ENCODE measurements at regions not wholly inside any gene's neighbourhood (a gene's known extent, or its start where the extent isn't known, plus 50 kb on each side); places are given as distances from the start of the nearest gene placed in this dataset.

DNA sequence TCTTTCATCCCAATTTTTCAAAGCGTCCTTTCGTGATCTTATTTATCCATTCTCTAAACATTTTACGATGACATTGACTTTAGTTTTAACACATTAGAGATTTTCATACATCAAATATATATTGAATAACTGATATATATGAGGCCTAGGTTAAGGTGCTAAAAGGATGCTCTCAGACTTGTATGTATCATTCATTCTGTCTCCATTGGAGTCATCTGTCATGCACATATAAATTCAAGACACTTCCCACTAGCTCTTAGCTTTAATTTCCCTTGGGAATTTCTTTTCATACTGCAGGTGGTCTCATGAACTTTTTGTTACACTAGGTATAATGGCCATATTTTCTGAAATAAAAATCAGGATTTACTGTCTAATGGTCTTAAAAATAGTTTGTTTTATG is 635.8 kb upstream of the C9orf72 start:
- in situ Hi-C loops (cut with HindIII; ENCODE audit: low sequenced_read_pairs) = no loop called here
- no peak for DNase-seq (ENCODE audit: low spot score)

DNA sequence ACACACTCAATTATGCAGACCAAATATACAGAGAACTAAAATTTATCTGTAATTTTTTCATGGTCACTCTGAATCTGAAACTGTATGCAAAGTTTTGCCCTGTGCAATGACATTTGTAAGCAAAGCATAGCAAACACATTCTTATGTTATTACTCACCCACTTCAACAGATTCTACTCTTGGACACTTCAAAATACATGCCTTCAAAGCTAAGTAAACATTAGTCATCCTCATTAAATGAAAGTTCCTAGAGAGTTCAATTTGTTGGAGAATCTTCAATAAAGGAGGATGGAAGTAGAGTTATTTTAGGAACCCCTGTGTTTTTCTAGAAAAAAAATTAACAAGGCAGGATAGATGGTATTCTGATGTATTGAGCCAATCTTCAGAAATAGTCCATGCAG is 639.7 kb upstream of the C9orf72 start:
- DNase-seq (ENCODE audit: low spot score) = no peak
- in situ Hi-C loops (cut with HindIII; ENCODE audit: low sequenced_read_pairs) = no loop called here

DNA sequence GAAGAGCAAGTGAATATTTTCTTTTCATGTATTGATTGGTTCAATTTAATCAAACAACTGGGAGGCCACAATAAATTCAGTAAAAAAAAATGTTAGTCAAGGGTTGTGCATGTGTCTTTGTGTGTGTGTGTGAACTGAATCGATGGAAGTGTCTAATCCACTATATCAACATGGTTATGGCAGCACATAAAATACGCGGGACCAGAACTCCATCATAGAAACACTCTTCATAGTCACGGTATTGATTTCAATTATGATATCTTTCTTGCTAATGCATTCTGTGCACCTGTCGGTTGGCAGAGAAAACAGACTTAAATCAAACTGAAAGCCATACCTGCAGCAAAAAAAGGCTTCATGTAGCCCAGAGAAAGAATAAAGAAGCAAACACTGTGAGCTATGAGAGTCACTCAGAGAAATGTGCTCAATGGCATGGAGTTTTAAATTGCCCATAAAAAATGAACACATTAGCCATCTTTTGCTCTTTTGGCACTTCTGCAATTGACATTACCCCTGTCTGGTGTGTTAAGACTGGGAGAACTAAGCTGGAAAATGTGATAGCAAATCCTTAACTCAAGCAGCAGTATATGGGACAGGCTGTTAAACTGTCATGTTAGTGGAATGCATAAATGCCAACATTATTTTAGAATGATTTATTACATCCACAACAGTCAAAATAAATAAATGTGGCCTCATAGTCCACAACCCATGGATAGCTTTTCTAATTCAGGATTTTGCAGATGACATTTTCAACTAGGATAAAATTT is 642.4 kb upstream of the C9orf72 start:
- no peak for DNase-seq (ENCODE audit: low spot score)
- in situ Hi-C loops (cut with HindIII; ENCODE audit: low sequenced_read_pairs) = no loop called here

DNA sequence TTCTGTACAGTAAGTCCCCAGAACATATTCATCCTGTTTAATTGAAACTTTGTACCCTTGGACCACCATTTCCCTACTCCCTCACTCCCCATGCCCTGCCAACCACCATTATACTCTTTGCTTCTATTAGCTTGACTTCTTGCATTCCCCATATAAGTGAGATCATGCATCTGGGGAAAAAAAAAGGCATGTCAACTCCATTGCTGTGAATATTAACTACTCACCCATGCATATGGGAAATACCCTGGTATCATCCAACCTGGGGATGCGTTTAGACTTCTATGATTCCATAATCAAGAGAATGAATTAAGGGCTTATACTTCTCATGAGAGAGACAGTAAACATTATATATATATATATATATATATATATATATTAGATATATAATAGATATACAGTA is 659.4 kb upstream of the C9orf72 start:
- no peak for DNase-seq (ENCODE audit: low spot score)
- in situ Hi-C loops (cut with HindIII; ENCODE audit: low sequenced_read_pairs) = no loop called here

DNA sequence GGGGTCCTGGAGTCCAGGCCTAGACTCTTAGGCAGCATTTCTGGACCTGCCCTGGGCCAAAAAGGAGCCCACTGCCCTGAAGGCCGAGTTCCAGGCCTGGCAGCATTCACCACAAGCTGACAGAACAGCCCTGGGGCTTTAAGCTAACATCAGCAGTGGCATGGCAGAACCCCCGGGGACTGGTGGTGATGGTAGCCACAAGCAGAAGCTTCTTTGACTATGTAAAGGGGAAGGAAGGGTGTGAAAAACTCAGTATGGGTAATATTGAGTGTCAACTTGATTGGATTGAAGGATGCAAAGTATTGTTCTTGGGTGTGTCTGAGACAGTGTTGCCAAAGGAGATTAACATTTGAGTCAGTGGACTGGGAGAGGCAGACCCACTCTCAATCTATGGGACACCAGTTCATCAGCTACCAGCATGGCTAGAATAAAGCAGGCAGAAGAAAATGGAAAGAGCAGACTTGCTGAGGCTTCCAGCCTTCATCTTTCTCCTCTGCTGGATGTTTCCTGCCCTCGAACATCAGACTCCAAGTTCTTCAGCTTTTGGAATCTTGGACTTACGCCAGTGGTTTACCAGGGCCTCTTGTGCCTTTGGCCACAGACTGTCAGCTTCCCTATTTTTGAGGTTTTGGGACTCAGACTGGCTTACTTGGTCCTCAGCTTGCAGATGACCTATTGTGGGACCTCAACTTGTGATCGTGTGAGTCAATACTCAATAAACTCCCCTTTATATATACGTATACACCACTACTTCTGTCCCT is 661.0 kb upstream of the C9orf72 start:
- no peak for DNase-seq (ENCODE audit: low spot score)
- in situ Hi-C loops (cut with HindIII; ENCODE audit: low sequenced_read_pairs) = no loop called here

DNA sequence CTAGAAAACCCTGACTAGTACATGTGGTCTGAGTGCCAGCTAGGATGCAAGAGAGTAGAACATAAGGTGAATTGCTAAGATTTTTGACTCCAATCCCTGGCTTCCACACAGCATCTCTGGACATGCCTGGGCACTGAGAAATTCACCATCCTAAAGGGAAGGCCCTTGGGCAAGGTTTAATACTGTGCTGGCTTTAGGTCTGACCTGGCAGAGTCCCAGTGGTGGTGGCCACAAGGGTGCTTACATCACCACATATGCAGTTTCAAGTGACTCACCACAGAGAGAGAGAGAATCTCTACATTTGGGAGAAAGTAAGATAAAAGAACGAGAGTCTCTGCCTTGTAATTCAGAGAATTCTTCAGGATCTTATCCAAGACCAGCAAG is 661.6 kb upstream of the C9orf72 start:
- DNase-seq (ENCODE audit: low spot score) = no peak
- in situ Hi-C loops (cut with HindIII; ENCODE audit: low sequenced_read_pairs) = no loop called here

DNA sequence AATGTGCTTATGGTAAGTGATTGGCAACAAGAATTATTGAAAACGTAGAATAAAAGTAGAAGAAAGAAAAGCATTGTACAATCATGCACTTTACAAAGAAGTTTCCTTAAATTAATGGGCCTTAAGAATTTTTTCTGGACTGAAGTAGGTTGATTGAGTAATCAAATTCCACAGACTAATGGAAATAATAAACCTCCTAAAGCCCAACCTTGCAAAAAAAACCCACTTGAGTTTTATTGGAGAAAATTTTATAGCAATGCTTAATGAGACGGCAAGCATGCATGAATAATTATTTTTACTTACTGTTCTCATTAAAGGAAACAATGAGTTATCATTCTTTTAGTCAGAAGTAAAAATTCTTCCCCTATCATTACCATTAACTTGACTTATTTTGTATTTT is 676.1 kb upstream of the C9orf72 start:
- DNase-seq (ENCODE audit: low spot score) = no peak
- in situ Hi-C loops (cut with HindIII; ENCODE audit: low sequenced_read_pairs) = no loop called here

DNA sequence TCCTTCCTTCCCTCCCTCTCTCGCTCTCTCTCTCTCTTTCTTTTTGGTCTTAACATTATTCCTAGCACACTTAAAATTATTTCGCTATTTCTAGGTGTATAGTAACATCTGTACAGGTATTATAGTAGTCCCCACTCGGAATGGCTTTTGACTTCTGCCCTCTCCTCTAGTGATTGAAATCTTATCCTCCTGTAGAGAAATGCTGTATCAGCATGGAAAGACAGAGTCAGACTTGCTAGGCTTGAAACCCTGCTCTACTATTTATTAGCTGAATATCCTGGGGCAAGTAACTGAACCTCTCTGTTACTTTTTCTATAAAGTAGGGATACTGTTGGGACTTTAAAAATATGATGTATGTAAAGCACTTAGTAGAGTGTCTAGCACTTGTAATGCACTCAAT is 681.9 kb upstream of the C9orf72 start:
- in situ Hi-C loops (cut with HindIII; ENCODE audit: low sequenced_read_pairs) = no loop called here
- no peak for DNase-seq (ENCODE audit: low spot score)

DNA sequence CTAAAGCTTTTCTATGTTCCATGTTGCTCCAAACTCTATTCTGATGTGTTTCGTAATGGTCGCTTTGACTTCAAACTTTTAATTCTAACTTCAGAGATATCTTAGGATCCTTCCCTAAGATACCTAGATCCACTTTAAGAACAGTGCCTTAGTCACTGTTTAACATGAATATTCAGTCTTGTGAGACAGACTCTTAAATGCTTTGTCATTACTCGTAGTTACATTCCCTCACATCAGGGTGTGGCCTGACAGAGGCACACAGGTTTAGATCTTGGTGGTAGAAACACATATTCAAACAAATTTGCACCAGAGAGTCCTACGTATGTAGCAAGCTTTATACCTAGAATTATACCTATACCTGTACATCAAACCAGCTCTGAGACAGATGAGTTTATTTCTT is 687.0 kb upstream of the C9orf72 start:
- DNase-seq (ENCODE audit: low spot score) = no peak
- in situ Hi-C loops (cut with HindIII; ENCODE audit: low sequenced_read_pairs) = no loop called here

DNA sequence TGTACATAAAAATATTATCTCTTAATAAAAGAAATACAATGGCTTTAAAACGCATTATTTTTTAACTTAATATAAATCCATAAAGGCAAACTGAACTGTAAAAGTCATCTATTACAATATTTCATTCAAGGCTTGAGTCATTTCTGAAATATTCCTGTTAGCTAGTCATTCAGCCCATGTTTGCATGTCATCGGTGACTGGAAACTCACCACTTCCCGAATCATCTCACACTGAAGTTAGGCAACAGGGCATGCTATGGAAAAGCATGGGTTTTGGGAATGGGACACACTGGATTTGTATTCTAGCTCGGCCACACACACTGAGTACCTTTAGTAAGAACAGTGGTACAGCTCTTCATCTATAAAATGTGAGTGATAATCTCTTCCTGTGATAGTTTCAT is 691.1 kb upstream of the C9orf72 start:
- in situ Hi-C loops (cut with HindIII; ENCODE audit: low sequenced_read_pairs) = no loop called here
- DNase-seq (ENCODE audit: low spot score) = no peak

DNA sequence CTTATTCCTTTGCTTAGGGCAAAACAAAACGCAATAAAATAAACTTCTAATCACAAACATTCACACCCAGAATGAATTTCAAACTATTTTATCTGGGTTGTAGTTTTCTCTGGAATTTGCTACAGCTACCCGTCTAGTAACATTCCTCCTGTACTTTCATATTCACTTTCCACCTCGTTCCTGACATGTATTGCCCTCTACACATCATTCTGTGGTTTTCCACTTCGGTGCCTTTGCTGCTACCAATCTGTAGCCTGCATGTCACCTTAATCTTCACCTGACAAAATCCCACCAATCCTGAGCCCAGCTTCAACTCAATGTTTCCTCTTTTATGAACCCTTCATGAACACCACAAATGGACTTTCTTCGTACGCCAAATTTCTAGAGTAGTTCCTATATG is 694.1 kb upstream of the C9orf72 start:
- in situ Hi-C loops (cut with HindIII; ENCODE audit: low sequenced_read_pairs) = no loop called here
- no peak for DNase-seq (ENCODE audit: low spot score)

DNA sequence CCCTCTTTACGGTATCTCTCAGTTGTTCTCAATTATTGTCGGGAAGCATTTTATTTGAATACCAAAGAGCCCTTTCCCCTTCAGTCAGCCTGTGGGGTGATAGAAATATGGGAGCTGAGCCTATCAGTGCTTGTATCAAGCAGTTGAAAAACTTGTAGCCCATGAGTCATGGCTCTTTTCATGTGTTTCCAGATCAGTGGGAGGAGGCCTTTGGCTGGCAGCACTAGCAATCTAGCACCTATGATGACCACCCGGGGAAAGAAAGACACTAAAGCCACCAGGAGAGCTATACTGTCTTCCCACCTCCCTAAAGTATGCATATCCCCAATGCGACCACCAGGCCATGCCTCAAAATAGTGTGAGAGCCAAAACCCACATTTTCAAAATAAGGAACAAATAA is 696.9 kb upstream of the C9orf72 start:
- in situ Hi-C loops (cut with HindIII; ENCODE audit: low sequenced_read_pairs) = no loop called here
- no peak for DNase-seq (ENCODE audit: low spot score)

DNA sequence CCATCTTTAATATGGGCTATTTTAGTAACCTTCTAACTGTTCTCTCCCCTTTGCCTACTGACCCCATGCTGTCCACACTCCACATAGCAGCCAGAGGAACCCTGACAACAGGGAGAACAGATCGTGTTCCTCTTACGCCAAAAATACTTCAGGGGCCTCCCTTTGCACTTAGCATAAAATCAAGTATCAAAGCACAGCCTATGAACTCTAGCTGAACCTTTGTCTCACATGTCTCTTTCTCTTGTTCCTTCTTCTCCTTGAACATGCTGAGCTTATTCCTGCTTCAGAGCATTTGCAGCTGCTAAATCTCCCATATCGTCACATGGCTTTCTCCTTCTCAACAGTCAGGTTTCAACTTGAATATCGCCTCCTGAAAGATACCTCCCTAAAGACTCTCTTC is 698.8 kb upstream of the C9orf72 start:
- DNase-seq (ENCODE audit: low spot score) = no peak
- in situ Hi-C loops (cut with HindIII; ENCODE audit: low sequenced_read_pairs) = no loop called here

DNA sequence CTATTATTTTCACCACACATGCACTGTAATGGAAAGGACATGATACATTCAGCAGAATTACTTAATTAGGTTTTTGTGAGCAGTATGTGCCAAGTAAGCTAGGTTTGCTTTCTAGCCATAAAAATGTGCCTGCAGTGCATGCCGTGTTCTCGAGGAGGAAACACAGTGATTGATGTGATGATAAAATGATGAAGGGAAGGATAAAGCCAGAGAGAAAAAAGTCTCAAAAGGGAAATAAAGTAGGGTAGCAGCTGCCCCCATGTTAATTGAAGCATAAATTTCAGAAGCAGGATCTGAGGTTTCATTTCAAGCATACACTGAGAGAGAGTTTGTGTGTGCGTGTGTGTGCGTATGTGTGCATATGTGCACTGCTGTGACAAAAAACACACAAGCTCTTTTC is 714.2 kb upstream of the C9orf72 start:
- no peak for DNase-seq (ENCODE audit: low spot score)
- in situ Hi-C loops (cut with HindIII; ENCODE audit: low sequenced_read_pairs) = no loop called here

DNA sequence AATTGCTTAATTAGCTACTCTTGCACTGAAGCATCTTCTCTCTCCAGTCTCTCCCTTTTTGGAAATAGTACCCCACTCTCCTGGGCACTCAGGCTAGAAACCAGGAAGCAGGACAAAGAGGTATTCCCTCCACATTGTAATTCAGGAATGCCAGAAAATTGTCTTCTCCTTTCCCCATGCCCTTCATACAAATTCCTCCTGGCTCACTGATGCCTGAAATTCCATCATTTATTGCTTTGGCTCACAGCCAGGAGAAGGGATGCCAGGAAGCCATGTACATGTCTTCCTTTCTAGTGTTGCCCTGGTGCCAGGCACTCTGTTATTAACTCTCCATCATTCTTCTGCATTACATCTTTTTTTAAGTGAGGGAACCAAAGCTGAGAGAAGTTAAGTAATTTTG is 716.5 kb upstream of the C9orf72 start:
- DNase-seq (ENCODE audit: low spot score) = no peak
- in situ Hi-C loops (cut with HindIII; ENCODE audit: low sequenced_read_pairs) = no loop called here

DNA sequence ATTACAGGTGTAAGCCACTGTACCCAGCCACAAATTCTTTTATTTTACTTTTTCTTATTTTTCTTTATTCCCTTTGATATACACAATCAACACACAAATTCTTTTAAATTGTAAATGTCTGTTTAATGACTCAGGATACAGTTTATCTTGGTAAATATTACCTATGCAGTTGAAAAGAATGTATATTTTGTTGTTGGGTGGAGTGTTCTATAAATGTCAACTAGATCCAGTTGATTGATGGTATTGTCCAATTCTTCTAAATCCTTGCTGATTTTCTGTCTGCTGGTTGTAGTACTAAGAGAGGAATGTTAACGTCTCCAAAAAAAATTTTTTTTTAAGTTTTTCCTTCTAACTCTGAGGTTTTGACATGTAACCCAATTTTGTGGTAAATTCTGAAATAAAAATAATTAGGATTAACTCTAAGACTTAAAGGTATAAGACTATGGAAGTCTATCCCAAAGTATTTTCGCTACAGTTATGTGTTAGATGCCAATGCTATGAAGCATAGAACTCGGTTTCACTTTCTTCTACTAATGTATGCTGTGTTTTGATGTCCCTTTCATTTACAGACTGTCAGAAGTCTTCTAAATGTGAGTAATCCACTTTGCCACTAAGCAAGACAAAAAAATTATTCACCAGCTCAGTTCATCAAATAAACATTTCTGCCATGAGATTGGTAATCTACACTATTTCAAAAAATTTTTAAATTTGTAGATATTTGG is 720.2 kb upstream of the C9orf72 start:
- in situ Hi-C loops (cut with HindIII; ENCODE audit: low sequenced_read_pairs) = no loop called here

DNA sequence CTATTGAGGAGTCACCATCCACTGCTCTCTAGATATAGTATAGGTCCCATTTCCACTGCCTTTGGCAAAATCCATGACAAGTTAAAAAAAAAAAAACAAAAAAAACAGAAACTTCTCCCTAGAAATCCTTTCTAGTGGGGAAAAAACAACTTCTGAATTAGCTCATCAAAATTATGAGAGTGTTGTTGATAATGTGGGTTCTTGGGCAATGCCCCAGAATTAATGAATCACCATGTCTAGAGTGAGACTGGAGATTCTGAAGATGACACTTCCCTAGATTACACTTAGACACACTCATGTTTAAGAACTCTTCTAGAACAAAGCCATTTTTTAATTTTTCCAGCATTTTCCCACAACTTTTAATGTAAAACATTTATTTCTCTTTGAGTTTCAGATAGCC is 728.0 kb upstream of the C9orf72 start:
- no peak for DNase-seq (ENCODE audit: low spot score)
- in situ Hi-C loops (cut with HindIII; ENCODE audit: low sequenced_read_pairs) = no loop called here

More for the DNA sequence above, 720.2 kb upstream of the C9orf72 start:
- DNase-seq (ENCODE audit: low spot score) = no peak

DNA sequence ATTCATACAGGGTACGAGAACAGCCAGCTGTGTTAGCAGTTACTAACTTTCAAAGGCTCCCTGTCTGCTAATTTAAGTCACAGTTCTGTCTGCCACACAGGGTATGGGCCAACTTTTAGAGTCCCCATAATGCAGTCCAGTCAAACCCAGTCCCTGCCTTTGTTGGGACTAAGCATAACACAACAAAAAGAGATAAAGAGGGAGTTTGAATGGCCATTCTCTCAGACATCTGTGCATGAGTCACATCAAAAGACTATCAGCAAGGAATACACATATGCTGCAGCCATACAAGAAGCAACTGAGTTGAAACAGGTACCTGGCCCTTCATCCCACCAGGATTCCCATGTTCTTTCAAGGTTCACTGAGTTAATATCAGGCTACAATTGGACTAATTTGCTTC is 744.5 kb upstream of the C9orf72 start:
- no peak for DNase-seq (ENCODE audit: low spot score)
- in situ Hi-C loops (cut with HindIII; ENCODE audit: low sequenced_read_pairs) = no loop called here

DNA sequence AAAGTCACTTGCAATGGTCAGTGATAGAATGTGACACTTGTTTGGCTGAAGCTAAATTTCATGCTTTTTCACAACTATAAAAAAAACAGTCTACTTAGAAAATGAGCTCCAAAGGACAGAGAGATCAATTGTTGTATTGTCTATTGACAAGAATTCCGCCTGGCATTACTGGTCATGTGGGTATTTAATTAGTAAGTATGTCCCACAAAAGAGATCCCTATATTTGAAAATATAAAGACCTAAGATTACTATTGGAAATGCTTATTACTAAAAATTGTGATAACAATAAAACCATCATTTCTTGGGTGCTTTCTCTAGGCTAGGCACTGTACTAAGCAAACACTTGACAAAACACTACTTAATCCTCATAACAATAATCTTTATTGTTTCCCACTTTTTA is 745.2 kb upstream of the C9orf72 start:
- in situ Hi-C loops (cut with HindIII; ENCODE audit: low sequenced_read_pairs) = no loop called here
- DNase-seq (ENCODE audit: low spot score) = no peak

DNA sequence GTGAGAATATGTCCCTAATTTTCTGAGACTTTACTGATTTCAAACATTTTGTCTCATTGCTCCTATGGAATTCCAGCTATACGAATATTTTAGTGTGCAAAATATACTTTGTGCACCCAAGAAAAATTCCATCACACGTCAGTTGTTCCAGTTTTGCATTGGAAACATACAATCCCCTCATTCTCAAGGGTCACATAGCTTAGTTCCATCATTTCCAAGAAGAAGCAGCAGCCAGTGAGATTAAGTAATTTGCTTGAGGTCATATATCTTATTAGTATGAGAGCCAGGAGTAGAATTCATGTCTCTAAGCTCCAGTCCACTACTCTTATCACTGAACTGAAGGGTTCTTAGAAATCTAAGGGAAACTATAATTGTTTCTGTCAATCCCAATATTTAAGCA is 746.7 kb upstream of the C9orf72 start:
- in situ Hi-C loops (cut with HindIII; ENCODE audit: low sequenced_read_pairs) = no loop called here
- no peak for DNase-seq (ENCODE audit: low spot score)

Measured in G401 (cell line).